NB4 (cell line): ENCODE measurements at regions not wholly inside any gene's neighbourhood (a gene's known extent, or its start where the extent isn't known, plus 50 kb on each side); places are given as distances from the start of the nearest gene placed in this dataset.

ENCODE experiments used
- MYC ChIP-seq: IDR thresholded peaks from 2 replicates; pipeline ENCODE4 v1.6.1; 2011; ENCODE audit warnings: low read depth, low read length
- POLR2A ChIP-seq: IDR thresholded peaks from 2 replicates; pipeline ENCODE4 v1.6.1; 2011; ENCODE audit warnings: mild to moderate bottlenecking; ENCODE audit not compliant: insufficient read length; ENCODE audit errors: extremely low read depth
- TF ChIP-seq, protein P1 (sequence below): IDR thresholded peaks from one replicate; pipeline ENCODE4 v1.5.1; 2012; ENCODE audit warnings: low read depth, low read length

GRCh38 chr15:93862791-93863190 is 368.6 kb upstream of the MCTP2 start:
- TF ChIP-seq POLR2A (no peak), MYC (peak; percentile 52)
- TF ChIP-seq, protein P1, sequence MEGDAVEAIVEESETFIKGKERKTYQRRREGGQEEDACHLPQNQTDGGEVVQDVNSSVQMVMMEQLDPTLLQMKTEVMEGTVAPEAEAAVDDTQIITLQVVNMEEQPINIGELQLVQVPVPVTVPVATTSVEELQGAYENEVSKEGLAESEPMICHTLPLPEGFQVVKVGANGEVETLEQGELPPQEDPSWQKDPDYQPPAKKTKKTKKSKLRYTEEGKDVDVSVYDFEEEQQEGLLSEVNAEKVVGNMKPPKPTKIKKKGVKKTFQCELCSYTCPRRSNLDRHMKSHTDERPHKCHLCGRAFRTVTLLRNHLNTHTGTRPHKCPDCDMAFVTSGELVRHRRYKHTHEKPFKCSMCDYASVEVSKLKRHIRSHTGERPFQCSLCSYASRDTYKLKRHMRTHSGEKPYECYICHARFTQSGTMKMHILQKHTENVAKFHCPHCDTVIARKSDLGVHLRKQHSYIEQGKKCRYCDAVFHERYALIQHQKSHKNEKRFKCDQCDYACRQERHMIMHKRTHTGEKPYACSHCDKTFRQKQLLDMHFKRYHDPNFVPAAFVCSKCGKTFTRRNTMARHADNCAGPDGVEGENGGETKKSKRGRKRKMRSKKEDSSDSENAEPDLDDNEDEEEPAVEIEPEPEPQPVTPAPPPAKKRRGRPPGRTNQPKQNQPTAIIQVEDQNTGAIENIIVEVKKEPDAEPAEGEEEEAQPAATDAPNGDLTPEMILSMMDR = no peak
